Mucosa of gallbladder (tissue), 1 donor: ENCODE measurements at regions not wholly inside any gene's neighbourhood (a gene's known extent, or its start where the extent isn't known, plus 50 kb on each side); places are given as distances from the start of the nearest gene placed in this dataset.
"Not testable (repeated sequence)": the region's sequence is repeated elsewhere in the genome, so short reads cannot be mapped to it uniquely, and the experiment has no call there.

Experiments
- DNase-seq: peaks from one replicate; pipeline ENCODE4 v3.0.0-alpha.2; 2020; ENCODE audit warnings: low spot score
- donor health status: DM: no; HTN: no; CAD: no.

DNA sequence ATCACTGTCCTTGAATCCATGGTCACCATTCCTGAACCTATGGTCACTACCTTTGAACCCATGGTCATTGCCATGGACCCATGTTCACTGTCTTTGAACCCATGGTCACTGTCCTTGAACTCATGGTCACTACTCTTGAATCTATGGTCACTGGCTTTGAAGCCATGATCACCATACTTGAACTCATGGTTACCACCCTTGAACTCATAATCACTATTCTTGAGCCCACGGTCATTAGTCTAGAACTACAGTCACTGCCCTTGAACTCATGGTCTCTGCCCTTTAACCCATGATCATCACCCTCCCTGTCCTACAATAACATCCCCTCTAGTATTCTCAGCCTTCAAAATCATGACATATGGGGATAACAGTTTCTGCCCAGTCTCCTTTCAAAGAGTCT, 270.5 kb downstream of the CXCL12 start:
- DNase-seq: no peak

DNA sequence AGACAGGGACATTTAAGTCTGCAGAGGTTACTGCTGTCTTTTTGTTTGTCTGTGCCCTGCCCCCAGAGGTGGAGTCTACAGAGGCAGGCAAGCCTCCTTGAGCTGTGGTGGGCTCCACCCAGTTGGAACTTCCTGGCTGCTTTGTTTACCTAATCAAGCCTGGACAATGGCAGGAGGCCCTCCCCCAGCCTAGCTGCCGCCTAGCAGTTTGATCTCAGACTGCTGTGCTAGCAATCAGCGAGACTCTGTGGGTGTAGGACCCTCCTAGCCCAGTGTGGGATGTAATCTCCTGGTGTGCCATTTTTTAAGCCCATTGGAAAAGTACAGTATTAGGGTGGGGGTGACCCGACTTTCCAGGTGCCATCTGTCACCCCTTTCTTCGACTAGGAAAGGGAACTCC, 272.6 kb downstream of the CXCL12 start:
- DNase-seq: peak; percentile 60

DNA sequence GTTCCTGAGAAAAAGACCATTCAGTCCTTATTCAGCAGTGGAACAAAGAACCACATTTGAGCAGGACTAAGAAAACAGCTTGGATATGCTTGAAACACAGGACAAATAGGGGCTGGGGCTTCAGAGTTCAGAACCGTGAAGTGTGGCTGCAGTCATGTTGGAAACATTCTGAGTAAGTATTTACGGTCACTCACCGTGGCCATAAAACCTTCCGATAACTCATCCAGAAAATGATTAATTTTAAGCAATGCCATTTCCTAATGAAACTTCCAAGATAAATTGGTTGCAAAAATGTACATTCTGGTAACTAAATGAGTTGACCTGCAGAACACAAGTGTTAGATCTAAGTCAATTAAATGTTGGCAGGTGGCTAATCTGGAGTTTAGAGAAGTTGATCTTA, 279.2 kb downstream of the CXCL12 start:
- DNase-seq: no peak

DNA sequence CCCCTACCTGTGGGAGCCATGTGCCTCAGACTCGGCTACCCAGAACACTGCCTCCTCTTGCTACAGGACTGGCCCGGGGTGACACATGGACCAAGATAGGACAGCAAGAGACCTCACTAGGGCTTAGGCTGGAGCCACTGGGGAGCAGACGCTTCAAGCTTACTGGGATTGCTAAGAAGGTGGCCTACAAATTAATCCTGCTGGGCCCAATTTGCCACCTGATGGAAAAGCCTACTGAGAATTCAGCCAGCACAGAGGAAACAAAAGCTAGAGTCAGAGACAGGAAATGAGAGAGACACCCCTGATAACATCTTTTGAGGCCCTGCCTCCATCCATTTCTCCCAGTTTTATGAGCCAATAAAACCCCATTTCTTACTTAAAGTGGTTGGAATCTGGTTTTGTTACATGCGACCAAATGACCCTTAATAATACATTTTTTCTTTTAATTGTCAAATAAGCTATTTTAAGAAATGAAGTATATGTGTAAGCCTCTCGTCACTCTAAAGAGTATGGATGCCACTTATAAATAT, 282.1 kb downstream of the CXCL12 start:
- no peak for DNase-seq

DNA sequence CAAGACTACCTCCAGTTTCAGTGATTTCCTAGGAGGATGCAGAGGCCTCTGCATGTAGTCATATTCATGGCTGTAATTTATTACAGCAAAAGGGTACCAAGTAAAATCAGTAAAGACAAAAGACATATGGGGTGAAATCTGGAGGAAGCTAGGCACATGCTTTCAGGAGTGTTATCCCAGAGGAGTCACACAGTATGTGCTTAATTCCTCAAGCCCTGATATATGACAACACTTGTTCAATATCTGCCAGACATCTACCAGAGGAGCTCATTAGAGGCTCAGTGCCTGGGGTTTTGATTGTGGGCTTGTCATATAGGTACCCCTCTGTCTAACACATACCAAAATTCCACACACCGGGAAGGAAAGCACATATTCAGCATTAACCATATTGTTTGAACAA, 283.8 kb downstream of the CXCL12 start:
- no peak for DNase-seq

- no peak for DNase-seq
Observed at GRCh38 chr10:44099511-44099910, 285.4 kb downstream of the CXCL12 start.

- not testable (repeated sequence) for DNase-seq
Observed at GRCh38 chr10:44096217-44096616, 288.7 kb downstream of the CXCL12 start.

GRCh38 chr10:44089671-44090070, 295.2 kb downstream of the CXCL12 start:
- no peak for DNase-seq

DNA sequence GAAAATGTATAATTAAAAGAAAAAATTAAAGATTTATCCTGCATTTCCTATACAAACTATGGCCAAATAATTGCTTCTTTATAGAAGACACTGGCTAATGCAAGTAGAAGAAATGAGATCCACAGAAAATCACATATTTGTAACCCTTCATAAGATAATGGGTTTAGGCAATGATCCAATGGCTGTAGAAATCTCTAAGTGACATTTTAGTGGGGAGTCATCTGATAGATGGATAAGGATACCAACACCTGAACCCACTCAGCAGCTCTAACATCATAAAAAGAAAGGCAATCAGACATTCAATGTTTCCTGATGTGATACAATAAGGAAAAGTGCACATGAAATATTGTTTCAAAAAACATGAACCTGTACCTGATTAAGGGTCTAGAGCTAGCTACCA, 297.5 kb downstream of the CXCL12 start:
- DNase-seq: no peak

- DNase-seq: no peak
Observed at GRCh38 chr10:44083719-44084400, 301.0 kb downstream of the CXCL12 start.

GRCh38 chr10:44071479-44071878, 313.4 kb downstream of the CXCL12 start:
- no peak for DNase-seq

DNA sequence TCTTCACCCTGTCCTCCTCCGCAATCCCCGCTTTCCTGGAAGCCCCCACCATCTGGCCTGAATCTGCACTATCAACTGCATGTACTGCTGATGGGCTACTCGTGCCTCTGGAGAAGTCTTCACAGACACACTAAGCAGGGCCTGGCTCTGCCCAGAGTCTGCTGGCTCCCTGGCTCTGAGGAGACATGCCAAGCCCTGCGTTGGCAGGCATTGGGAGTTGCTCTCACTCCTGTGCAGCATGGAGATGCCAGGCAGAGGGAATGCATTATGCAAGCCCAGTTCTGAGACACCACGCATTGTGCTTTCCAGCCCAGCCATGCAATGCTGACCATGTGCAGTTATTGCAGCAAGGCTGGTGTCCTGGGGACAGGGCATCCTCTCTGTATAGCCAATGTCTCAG, 314.6 kb downstream of the CXCL12 start:
- DNase-seq: peak; percentile 51

- no peak for DNase-seq
Observed at GRCh38 chr10:44069573-44069972, 315.3 kb downstream of the CXCL12 start.

- DNase-seq: no peak
Observed at GRCh38 chr10:44068716-44069482, 316.0 kb downstream of the CXCL12 start.

- DNase-seq: no peak
Observed at GRCh38 chr10:44067432-44067831, 317.5 kb downstream of the CXCL12 start.

DNA sequence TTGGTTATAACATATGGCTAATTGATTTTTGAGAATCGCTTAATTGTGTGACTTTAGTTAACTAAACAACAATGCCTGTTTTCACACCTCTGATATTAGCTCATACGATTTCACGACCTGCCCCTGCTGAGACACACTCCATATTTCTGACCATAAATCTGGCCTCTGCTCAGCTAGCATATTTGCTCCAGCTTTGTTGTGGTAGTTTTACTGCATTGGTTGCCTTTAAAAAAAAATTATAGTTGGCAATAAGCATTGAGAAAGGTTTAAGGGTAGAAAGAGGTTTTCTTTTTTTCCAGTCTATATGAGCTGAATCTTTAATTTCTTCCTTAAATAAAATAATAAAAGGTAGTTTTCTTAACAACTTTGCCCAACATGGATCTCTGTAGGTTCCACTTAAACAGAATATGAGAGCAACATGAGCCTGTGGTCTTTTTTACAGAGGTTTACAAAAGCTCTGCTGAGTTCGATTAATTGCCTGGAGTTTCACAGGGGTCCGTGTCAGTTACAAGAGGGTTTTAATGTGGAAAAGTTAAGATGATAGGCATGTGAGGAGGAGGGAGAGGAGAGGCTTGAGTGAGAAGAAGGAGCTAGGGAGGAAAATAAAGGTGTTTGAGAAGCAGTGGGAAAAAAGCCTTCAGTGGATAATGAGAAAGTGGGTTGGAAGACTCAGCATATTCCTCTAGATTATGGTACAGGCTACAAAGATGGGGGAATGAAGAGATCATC, 318.2 kb downstream of the CXCL12 start:
- DNase-seq: no peak

GRCh38 chr10:44065788-44066526, 318.9 kb downstream of the CXCL12 start:
- no peak for DNase-seq

DNA sequence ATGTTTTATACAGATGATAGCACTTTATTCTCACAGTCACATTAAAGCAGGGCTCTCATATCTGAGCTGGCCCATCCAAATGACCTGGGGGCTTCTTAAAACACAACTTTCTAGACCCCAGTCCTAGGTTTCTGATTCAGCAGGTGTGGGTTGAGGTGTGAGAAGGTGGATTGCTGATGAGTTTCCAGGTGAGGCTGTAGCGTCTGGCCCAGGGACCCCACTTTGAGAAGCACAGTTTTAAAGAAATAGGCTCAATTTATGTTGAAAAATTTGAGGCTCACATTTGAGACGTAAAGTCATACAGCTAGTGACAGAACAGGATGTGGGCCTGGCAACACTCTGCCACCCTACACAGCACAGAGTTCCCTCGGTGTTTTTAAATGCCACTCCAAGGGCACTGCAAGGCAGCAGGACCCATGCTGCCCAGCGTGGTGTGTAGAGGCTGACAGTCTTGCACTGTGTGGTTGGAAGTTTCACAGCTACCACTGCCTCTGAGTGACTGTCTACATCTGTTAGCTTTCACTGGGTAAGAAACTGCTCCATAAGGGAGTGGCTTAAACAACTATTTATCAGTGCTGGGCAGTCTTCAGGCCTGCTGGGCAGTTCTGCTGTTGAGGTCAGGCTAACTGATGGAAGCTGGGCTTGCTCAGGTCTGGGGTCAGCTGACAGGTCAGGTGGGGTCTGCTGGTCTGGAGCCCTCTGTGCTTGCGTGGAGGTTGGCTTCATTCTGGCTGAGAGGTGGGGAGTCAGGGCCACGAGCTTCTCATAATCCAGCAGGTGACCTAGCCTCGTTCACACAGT, 319.7 kb downstream of the CXCL12 start:
- DNase-seq: no peak

DNA sequence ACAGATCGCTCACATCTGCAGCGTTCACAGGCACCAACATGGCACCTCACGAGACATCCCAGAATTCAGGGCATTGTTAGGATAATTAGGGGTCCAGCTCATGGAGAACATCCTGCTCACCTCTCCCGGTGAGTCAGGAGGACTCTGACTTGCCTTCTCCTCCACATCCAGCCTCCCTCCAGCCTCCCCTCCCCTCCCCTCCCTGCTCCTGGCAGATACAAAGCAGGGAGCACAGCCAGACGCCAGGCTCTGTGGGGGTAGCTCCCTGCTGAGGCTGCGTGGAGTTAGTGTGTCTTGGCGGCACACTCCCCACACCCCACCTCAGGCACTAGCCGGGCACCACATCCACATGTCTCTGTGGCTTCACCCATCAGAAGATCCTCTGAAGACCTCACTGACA, 320.6 kb downstream of the CXCL12 start:
- no peak for DNase-seq

DNA sequence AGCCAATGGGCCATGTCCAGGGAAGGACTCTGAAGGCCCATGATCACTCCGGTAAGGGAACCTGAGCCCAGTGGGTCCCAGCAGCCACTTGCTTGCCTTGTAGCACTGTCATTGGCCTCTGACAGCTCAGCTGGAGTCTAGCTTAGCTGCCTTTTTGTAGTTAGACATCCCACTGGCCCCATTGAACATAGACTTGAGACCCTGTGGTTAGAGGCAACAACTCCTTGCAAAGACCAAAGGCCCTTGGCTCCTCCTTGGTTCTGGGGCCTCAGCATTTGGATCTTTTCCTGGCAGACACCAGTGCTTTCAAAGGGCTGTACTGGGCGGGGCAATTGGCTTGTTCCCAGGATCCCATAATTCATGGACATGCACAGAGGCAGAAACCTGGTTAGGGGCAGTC, 321.2 kb downstream of the CXCL12 start:
- DNase-seq: no peak

DNA sequence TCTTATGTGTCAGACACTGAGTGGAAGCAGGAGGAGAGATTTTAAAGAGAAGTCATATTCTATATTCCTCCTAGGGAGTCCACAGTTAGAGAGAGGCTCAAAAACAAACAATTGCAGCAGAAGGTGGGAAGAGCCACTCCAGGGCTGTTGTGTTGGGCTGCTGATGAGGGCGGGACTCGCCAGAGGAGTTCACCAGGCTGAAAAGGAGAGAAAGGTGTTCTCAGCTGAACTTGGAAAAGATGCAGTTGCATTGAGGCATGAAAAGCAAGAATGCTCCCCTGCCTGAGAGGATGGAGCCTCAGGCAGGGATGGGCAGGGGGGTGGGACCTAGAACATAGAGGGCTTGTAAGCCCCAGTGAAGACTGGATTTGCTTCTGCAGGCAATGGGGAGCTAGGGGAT, 324.2 kb downstream of the CXCL12 start:
- no peak for DNase-seq
